A673 (cell line): ENCODE measurements at regions not wholly inside any gene's neighbourhood (a gene's known extent, or its start where the extent isn't known, plus 50 kb on each side); places are given as distances from the start of the nearest gene placed in this dataset.

ENCODE experiments used
- BruUV-seq: library from RNA; stranded (reverse); fragments of 400-500 nt; replicated peaks from 2 replicates; lab custom pipeline; 2021; lab: Mats Ljungman, UMichigan
- CTCF ChIA-PET: fragments of 300-600 bp; sonication (Branson Sonifier 250); formaldehyde crosslinking; loops from one replicate; lab custom pipeline; 2022; ENCODE audit warnings: antibody characterized with exemption; lab: Charles Lee
- POLR2A ChIA-PET: fragments of 300-600 bp; sonication (Branson Sonifier 250); formaldehyde crosslinking; loops from one replicate; lab custom pipeline; 2022; ENCODE audit warnings: antibody characterized with exemption; ENCODE audit not compliant: low non-redundant PET; lab: Charles Lee
- DNase-seq: peaks from one replicate; pipeline ENCODE4 v3.0.0-alpha.2; 2015; ENCODE audit warnings: low spot score
- H3K27ac ChIP-seq: fragments of 200-600 bp; sonication (generic); 2 replicates; pipeline ENCODE4 v1.5.1; 2016; ENCODE audit warnings: mixed run types, low read depth, mild to moderate bottlenecking, mixed read lengths, antibody characterized with exemption, low read length; ENCODE audit not compliant: poor library complexity, severe bottlenecking
- H3K27me3 ChIP-seq: fragments of 200-600 bp; sonication (generic); replicated peaks from 2 replicates; pipeline ENCODE4 v1.6.1; 2017; ENCODE audit warnings: mixed run types, low read depth, mild to moderate bottlenecking, mixed read lengths, antibody characterized with exemption, low read length; ENCODE audit not compliant: insufficient read depth, poor library complexity
- H3K36me3 ChIP-seq: fragments of 200-600 bp; sonication (generic); 2 replicates; pipeline ENCODE4 v1.6.1; 2016; ENCODE audit warnings: mixed run types, mild to moderate bottlenecking, mixed read lengths, antibody characterized with exemption, low read length; ENCODE audit not compliant: insufficient read depth, poor library complexity, severe bottlenecking
- H3K4me1 ChIP-seq: fragments of 200-600 bp; sonication (generic); 2 replicates; pipeline ENCODE4 v1.6.1; 2017; ENCODE audit warnings: mixed run types, mild to moderate bottlenecking, mixed read lengths, antibody characterized with exemption, low read length; ENCODE audit not compliant: insufficient read depth, poor library complexity, severe bottlenecking
- H3K4me3 ChIP-seq: fragments of 200-600 bp; sonication (generic); 2 replicates; pipeline ENCODE4 v1.5.1; 2016; ENCODE audit warnings: low read depth, mixed run types, mild to moderate bottlenecking, mixed read lengths, low read length; ENCODE audit not compliant: poor library complexity, severe bottlenecking
- H3K9me3 ChIP-seq: fragments of 200-600 bp; sonication (generic); 2 replicates; pipeline ENCODE4 v1.6.1; 2016; ENCODE audit warnings: mixed run types, low read depth, mild to moderate bottlenecking, mixed read lengths, antibody characterized with exemption, low read length; ENCODE audit not compliant: poor library complexity, severe bottlenecking
- CTCF ChIP-seq: fragments of 300-800, 200-600 bp; sonication (generic); conservative IDR thresholded peaks from 2 replicates; pipeline ENCODE4 v1.5.1; 2017; ENCODE audit warnings: low read depth, mild to moderate bottlenecking, antibody characterized with exemption, low read length, moderate library complexity, mixed read lengths
- EZH2 ChIP-seq: fragments of 200-600 bp; sonication (generic); IDR thresholded peaks from 2 replicates; pipeline ENCODE4 v1.6.1; 2017; ENCODE audit warnings: borderline replicate concordance, low read depth, mild to moderate bottlenecking, mixed read lengths, antibody characterized with exemption, low read length; ENCODE audit not compliant: poor library complexity, severe bottlenecking
- intact Hi-C: fragments of 100-400 bp; cut with micrococcal nuclease; formaldehyde crosslinking; loops from one replicate; pipeline ENCODE4 v1.10.0; 2022; ENCODE audit not compliant: unreplicated experiment

GRCh38 chr1:221097479-221098281 lies 218.4 kb downstream of the HLX start:
- no TSS peak for BruUV-seq
- no peak for DNase-seq
- Histone ChIP-seq H3K36me3 (no peaks in the 10 kb centered on the region), H3K4me1 (no peaks in the 10 kb centered on the region), H3K4me3 (no peak overlapping the region), H3K27me3 (no peaks in the 10 kb centered on the region), H3K27ac (no peak overlapping the region), H3K9me3 (peaks cover 9% of the 10 kb centered on the region)
- intact Hi-C loops, result no loop called here
- ChIA-PET CTCF (no interaction called here), POLR2A (no interaction called here)
- TF ChIP-seq CTCF (no peak), EZH2 (no peak)

DNA sequence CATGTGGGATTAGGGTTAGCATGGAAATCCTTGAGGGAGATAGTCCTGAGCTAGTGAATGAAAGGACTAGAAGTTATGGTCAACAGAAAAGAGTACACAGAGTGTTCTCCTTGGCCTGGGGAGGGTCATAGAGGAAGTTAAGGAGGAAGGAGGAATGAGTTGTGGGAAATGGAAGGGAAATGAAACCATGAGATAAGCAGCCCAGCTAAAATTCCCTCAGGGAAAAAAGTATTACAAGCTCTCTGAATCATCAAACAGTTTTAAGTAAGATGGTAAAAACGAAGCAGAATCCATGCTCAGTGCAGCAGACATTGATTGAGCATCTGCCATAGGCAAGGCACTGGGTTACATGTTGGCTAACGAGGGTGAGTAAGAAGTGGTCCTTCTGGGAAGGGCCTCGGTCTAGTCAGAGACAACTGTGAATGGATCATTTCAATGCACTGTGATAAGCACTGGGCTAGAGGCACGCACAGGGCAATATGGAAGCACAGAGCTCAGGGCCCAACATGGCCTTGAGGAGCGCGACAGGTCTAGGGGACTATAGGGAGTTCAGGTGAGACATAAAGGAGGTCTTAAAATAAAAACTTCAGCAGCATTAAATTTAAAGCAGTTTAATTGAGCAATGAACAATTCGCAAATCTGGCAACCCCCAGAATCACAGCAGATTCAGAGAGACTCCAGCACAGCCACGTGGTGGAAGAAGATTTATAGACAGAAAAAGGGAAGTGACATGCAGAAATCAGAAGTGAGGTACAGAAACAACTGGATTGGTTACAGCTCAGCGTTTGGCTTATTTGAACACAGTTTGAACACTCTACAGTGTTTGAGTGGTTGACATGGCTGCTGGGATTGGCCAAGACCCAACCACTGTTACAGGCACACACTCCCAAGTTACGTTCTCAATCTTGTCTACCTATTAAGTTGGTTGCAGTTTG lies 219.5 kb downstream of the HLX start:
- no peak for DNase-seq
- ChIA-PET POLR2A (no interaction called here), CTCF (no interaction called here)
- Histone ChIP-seq H3K27ac (no peak overlapping the region), H3K36me3 (no peaks in the 10 kb centered on the region), H3K9me3 (peaks cover 4% of the 10 kb centered on the region), H3K27me3 (no peaks in the 10 kb centered on the region), H3K4me1 (no peaks in the 10 kb centered on the region), H3K4me3 (no peak overlapping the region)
- no TSS peak for BruUV-seq
- TF ChIP-seq CTCF, result no peak
- TF ChIP-seq EZH2, result no peak
- intact Hi-C loops, result no loop called here

DNA sequence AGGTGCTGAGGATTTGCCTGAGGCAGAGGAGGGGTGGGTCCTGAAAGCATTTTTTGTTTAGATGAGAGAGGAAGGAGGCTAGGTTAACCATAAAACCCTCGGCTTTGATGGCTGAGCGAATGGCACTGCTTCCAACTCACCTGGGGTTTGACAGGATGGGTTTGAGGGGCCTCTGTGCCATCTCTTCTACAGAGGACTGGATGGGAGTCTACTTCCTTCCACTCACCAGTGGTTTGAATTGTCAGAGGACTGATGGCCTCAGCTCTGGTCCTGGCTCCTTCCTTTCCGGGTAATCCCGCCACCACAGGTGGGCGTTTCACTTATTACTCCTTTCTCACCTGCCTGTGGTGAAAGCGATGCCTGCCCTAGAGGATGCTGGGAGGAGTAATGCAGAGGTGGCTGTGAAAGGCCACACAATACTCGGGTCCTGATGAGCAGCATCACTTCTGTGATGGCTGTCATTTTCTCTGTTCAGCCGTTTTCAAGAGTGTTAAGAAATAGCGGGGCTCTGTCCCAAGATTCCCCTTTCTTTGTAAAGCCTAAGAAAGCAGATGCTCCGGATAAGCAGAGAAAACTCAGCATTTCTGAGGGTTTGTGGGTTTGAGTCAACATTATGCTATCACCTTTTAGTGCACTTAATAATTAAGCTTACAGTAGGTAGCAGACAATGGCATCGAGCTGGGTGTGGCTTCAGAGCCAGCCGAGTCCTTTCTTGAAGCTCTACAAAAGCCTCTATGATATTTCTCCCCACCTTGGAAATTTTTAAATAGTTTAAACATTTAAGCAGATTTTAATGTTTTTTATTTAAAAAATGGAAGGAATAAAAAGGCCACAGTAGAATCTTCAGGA lies 220.7 kb downstream of the HLX start:
- H3K4me3 ChIP-seq, result no peak overlapping the region
- H3K36me3 ChIP-seq, result no peaks in the 10 kb centered on the region
- CTCF ChIA-PET, result no interaction called here
- no peak overlapping the region for H3K27ac ChIP-seq
- DNase-seq, result no peak
- BruUV-seq, result no TSS peak
- peaks cover 3% of the 10 kb centered on the region for H3K9me3 ChIP-seq
- POLR2A ChIA-PET, result no interaction called here
- no peaks in the 10 kb centered on the region for H3K27me3 ChIP-seq
- intact Hi-C loops, result no loop called here
- no peaks in the 10 kb centered on the region for H3K4me1 ChIP-seq
- TF ChIP-seq EZH2, result no peak
- no peak for TF ChIP-seq CTCF
